Inflammatory macrophage treated with lipopolysaccharide for 4 hours (primary cell): ENCODE measurements at regions not wholly inside any gene's neighbourhood (a gene's known extent, or its start where the extent isn't known, plus 50 kb on each side); places are given as distances from the start of the nearest gene placed in this dataset.

Source experiments
- DNase-seq: peaks from one replicate; pipeline ENCODE4 v3.0.0-alpha.2; 2020

- no peak for DNase-seq
Observed at GRCh38 chr14:49999826-50000379, 107.0 kb downstream of the ARF6 start.

- peak; percentile 83 for DNase-seq
Observed at GRCh38 chr14:50000380-50001150, 107.7 kb downstream of the ARF6 start.

- DNase-seq: peak; percentile 28
Observed at GRCh38 chr14:50001151-50001998, 108.5 kb downstream of the ARF6 start.

- DNase-seq: no peak
Observed at GRCh38 chr14:50001999-50002925, 109.4 kb downstream of the ARF6 start.

- no peak for DNase-seq
Observed at GRCh38 chr14:50002926-50003212, 110.0 kb downstream of the ARF6 start.

GRCh38 chr14:50003213-50004021, 110.5 kb downstream of the ARF6 start:
- peak; percentile 93 for DNase-seq

- DNase-seq: no peak
Observed at GRCh38 chr14:50006141-50006540, 110.2 kb downstream of the VCPKMT start.

- no peak for DNase-seq
Observed at GRCh38 chr14:50007123-50007903, 109.1 kb downstream of the VCPKMT start.

GRCh38 chr14:50008562-50008961, 107.8 kb downstream of the VCPKMT start:
- DNase-seq: no peak

GRCh38 chr14:50008974-50009373, 107.4 kb downstream of the VCPKMT start:
- peak; percentile 51 for DNase-seq

GRCh38 chr14:50010752-50011151, 105.6 kb downstream of the VCPKMT start:
- DNase-seq: no peak

GRCh38 chr14:50011242-50011641, 105.1 kb downstream of the VCPKMT start:
- no peak for DNase-seq

GRCh38 chr14:50012644-50013043, 103.7 kb downstream of the VCPKMT start:
- no peak for DNase-seq

- DNase-seq: no peak
Observed at GRCh38 chr14:50013198-50013918, 103.0 kb downstream of the VCPKMT start.

GRCh38 chr14:50013934-50014333, 102.4 kb downstream of the VCPKMT start:
- no peak for DNase-seq

GRCh38 chr14:50014809-50015430, 101.5 kb downstream of the VCPKMT start:
- DNase-seq: no peak

GRCh38 chr14:50015716-50016115, 100.7 kb downstream of the VCPKMT start:
- peak; percentile 82 for DNase-seq

GRCh38 chr14:50018201-50018932, 98.0 kb downstream of the VCPKMT start:
- no peak for DNase-seq

GRCh38 chr14:50018933-50019210, 97.5 kb downstream of the VCPKMT start:
- no peak for DNase-seq

GRCh38 chr14:50020184-50020583, 96.2 kb downstream of the VCPKMT start:
- DNase-seq: no peak
